Fibroblast of lung (primary cell): ENCODE measurements at regions not wholly inside any gene's neighbourhood (a gene's known extent, or its start where the extent isn't known, plus 50 kb on each side); places are given as distances from the start of the nearest gene placed in this dataset.

Source experiments
- DNase-seq, 2 donors: peaks; one replicate each; pipeline versions ENCODE4 v3.0.0 to v3.0.0-alpha.2; 2010; ENCODE audit warnings: low read depth in 2 of 2
- H2AFZ ChIP-seq: 2 replicates; pipeline ENCODE4 v1.5.1; 2012; ENCODE audit warnings: low read length, control low read depth, inconsistent platforms
- H3K27ac ChIP-seq: 2 replicates; pipeline ENCODE4 v1.5.1; 2011; ENCODE audit warnings: low read length, control low read depth; ENCODE audit not compliant: insufficient read depth
- H3K27me3 ChIP-seq: 2 replicates; pipeline ENCODE4 v1.5.1; 2011; ENCODE audit warnings: mild to moderate bottlenecking, low read length; ENCODE audit not compliant: control insufficient read depth, insufficient read depth
- H3K36me3 ChIP-seq: 2 replicates; pipeline ENCODE4 v1.5.1; 2011; ENCODE audit warnings: low read length; ENCODE audit not compliant: control insufficient read depth, insufficient read depth
- H3K4me1 ChIP-seq: 2 replicates; pipeline ENCODE4 v1.5.1; 2011; ENCODE audit warnings: low read length; ENCODE audit not compliant: control insufficient read depth, insufficient read depth; ENCODE audit errors: extremely low read depth
- H3K4me2 ChIP-seq: 2 replicates; pipeline ENCODE4 v1.5.1; 2011; ENCODE audit warnings: low read length, control low read depth; ENCODE audit not compliant: insufficient read depth; ENCODE audit errors: extremely low read depth
- H3K4me3 ChIP-seq, 4 experiments: fragments of 200-600 bp in 1 of 4; sonication (generic) in 1 of 4; replicated peaks in 1 of 4; 2 replicates each; pipeline ENCODE4 v1.5.1; 2011 to 2016; ENCODE audit warnings: low read length in 4 of 4, low read depth in 3 of 4, mild to moderate bottlenecking in 3 of 4, control low read depth in 2 of 4, inconsistent platforms in 1 of 4, mixed read lengths in 1 of 4; ENCODE audit not compliant: insufficient read depth in 1 of 4; ENCODE audit errors: control extremely low read depth in 1 of 4
- H3K79me2 ChIP-seq: 2 replicates; pipeline ENCODE4 v1.5.1; 2012; ENCODE audit warnings: mild to moderate bottlenecking, low read length, inconsistent platforms; ENCODE audit not compliant: control insufficient read depth, insufficient read depth
- H3K9ac ChIP-seq: 2 replicates; pipeline ENCODE4 v1.5.1; 2011; ENCODE audit warnings: mild to moderate bottlenecking, low read length, control low read depth; ENCODE audit not compliant: insufficient read depth
- H3K9me3 ChIP-seq: 2 replicates; pipeline ENCODE4 v1.5.1; 2012; ENCODE audit warnings: low read depth, low read length; ENCODE audit not compliant: control insufficient read depth, insufficient read depth
- H4K20me1 ChIP-seq: 2 replicates; pipeline ENCODE4 v1.5.1; 2011; ENCODE audit warnings: low read length; ENCODE audit not compliant: control insufficient read depth, insufficient read depth; ENCODE audit errors: extremely low read depth
- CTCF ChIP-seq, 2 donors: IDR thresholded peaks in 1 of 2; conservative IDR thresholded peaks in 1 of 2; 1 replicate in 1 of 2; 2 replicates in 1 of 2; pipeline ENCODE4 v1.5.1; 2011 to 2012; ENCODE audit warnings: low read length in 2 of 2, control low read depth in 1 of 2, inconsistent platforms in 1 of 2, low read depth in 1 of 2, mild to moderate bottlenecking in 1 of 2
- EZH2 ChIP-seq: IDR thresholded peaks from 2 replicates; pipeline ENCODE4 v1.5.1; 2012; ENCODE audit warnings: low read length, control low read depth, mild to moderate bottlenecking; ENCODE audit errors: missing control alignments

GRCh38 chr11:97149741-97150140 is 759.9 kb downstream of the JRKL start:
- Histone ChIP-seq H3K4me3 (no peak overlapping the region), H3K4me2 (no peak overlapping the region), H3K9ac (no peak overlapping the region), H3K27me3 (no peaks in the 10 kb centered on the region), H2AFZ (no peak overlapping the region), H3K27ac (no peak overlapping the region), H4K20me1 (no peaks in the 10 kb centered on the region), H3K79me2 (no peaks in the 10 kb centered on the region), H3K36me3 (no peaks in the 10 kb centered on the region), H3K4me1 (no peaks in the 10 kb centered on the region), H3K9me3 (no peaks in the 10 kb centered on the region)
- DNase-seq, result no peak
- TF ChIP-seq EZH2 (no peak), CTCF (conservative IDR thresholded peaks at IDR 0.05 in 1 of 2, IDR thresholded peaks at IDR 0.05 in 1 of 2; ENCODE audit: low read depth in 1 of 2, low read length in 2 of 2) (no peak)

- TF ChIP-seq EZH2, result no peak
- no peak for TF ChIP-seq CTCF (conservative IDR thresholded peaks at IDR 0.05 in 1 of 2, IDR thresholded peaks at IDR 0.05 in 1 of 2; ENCODE audit: low read depth in 1 of 2, low read length in 2 of 2)
- Histone ChIP-seq H2AFZ (no peak overlapping the region), H3K4me3 (no peak overlapping the region)
These were observed 767.5 kb downstream of the JRKL start for GRCh38 chr11:97157221-97157740.

GRCh38 chr11:97158243-97158642 is 768.4 kb downstream of the JRKL start:
- Histone ChIP-seq H3K27ac (no peak overlapping the region), H2AFZ (no peak overlapping the region), H3K79me2 (no peaks in the 10 kb centered on the region), H4K20me1 (no peaks in the 10 kb centered on the region), H3K36me3 (no peaks in the 10 kb centered on the region), H3K27me3 (no peaks in the 10 kb centered on the region), H3K4me1 (no peaks in the 10 kb centered on the region), H3K4me3 (no peak overlapping the region), H3K9me3 (no peaks in the 10 kb centered on the region), H3K4me2 (no peak overlapping the region), H3K9ac (no peak overlapping the region)
- TF ChIP-seq CTCF (conservative IDR thresholded peaks at IDR 0.05 in 1 of 2, IDR thresholded peaks at IDR 0.05 in 1 of 2; ENCODE audit: low read depth in 1 of 2, low read length in 2 of 2), result no peak
- no peak for TF ChIP-seq EZH2
- DNase-seq, result no peak

More at GRCh38 chr11:97157221-97157740, 767.5 kb downstream of the JRKL start:
- no peak overlapping the region for H3K27ac ChIP-seq
- H3K79me2 ChIP-seq, result no peaks in the 10 kb centered on the region
- H3K9me3 ChIP-seq, result no peaks in the 10 kb centered on the region
- no peaks in the 10 kb centered on the region for H4K20me1 ChIP-seq
- DNase-seq, result no peak
- no peaks in the 10 kb centered on the region for H3K36me3 ChIP-seq
- no peak overlapping the region for H3K9ac ChIP-seq
- no peaks in the 10 kb centered on the region for H3K27me3 ChIP-seq
- H3K4me2 ChIP-seq, result no peak overlapping the region
- no peaks in the 10 kb centered on the region for H3K4me1 ChIP-seq
